ENCODE measurements at regions not wholly inside any gene's neighbourhood (a gene's known extent, or its start where the extent isn't known, plus 50 kb on each side); places are given as distances from the start of the nearest gene placed in this dataset.

DNA sequence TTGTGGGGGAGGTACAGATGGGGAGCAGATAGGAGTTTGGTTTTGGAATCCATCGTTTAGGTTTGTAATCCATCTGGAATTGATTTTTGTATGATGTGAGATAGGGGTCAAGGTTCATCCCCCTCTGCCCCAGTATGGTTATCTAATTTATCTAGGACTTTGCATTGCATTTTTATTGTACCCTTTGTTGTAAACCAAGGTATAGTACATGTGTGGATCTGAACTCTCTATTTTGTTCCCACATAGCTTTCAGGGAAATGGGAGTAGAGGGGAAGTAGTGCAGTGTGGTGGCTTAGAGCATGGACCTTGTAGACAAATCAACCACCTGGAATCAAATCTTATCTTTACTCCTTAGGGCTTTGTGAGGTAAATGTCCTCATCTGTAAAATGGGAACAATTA lies 65.7 kb downstream of the RAD54L2 start:
- Histone ChIP-seq H2BK12ac (ENCODE audit: low read depth, low read length) (no peak overlapping the region), H4K5ac (ENCODE audit: insufficient read length, low read depth, low read length) (no peak overlapping the region), H3K27ac (ENCODE audit: low read depth, low read length) (no peak overlapping the region), H3K18ac (ENCODE audit: extremely low read depth, low read length) (no peak overlapping the region), H4K8ac (ENCODE audit: extremely low read depth, insufficient read depth, low read length) (no peak overlapping the region), H3K56ac (replicated peaks; ENCODE audit: insufficient read length, low read depth, low read length) (no peak overlapping the region), H3K27me3 (replicated peaks in 1 of 4; ENCODE audit: control insufficient read depth in 3 of 4, extremely low read depth in 1 of 4, insufficient read depth in 3 of 4, low read length in 3 of 4) (no peaks in the 10 kb centered on the region), H3K4me1 (replicated peaks in 1 of 4; ENCODE audit: control insufficient read depth in 3 of 4, insufficient read depth in 4 of 4, low read length in 3 of 4) (no peaks in the 10 kb centered on the region), H3K9me3 (ENCODE audit: insufficient read depth in 2 of 2, low read depth in 1 of 2, low read length in 1 of 2) (peaks cover 0 to 13% of the 10 kb centered on the region in 2 experiments; a peak in 1 of 4 replicates), H3K9ac (replicated peaks in 1 of 4; ENCODE audit: extremely low read depth in 1 of 4, low read depth in 3 of 4, low read length in 3 of 4) (no peak overlapping the region), H4K91ac (replicated peaks; ENCODE audit: insufficient read length, low read length) (no peak overlapping the region), H3K4me3 (ENCODE audit: extremely low read depth in 1 of 4, insufficient read depth in 2 of 4, low read depth in 3 of 4, low read length in 4 of 4) (no peak overlapping the region), H3K4me2 (ENCODE audit: insufficient read depth in 1 of 2, low read depth in 2 of 2, low read length in 2 of 2) (no peak overlapping the region), H3K79me1 (ENCODE audit: low read depth, low read length) (no peaks in the 10 kb centered on the region; the same call in 1 of the 2 replicates), H3K23ac (ENCODE audit: insufficient read length) (no peak overlapping the region), H3K79me2 (ENCODE audit: control insufficient read depth in 1 of 2, insufficient read depth in 2 of 2, low read length in 2 of 2) (peaks cover 0 to 12% of the 10 kb centered on the region in 2 experiments; a peak in 2 of 4 replicates), H2BK15ac (ENCODE audit: low read length) (no peak overlapping the region), H2BK5ac (ENCODE audit: low read depth, low read length) (no peak overlapping the region), H4K20me1 (replicated peaks in 1 of 2; ENCODE audit: control insufficient read depth in 1 of 2, insufficient read depth in 2 of 2, low read length in 2 of 2) (no peaks in the 10 kb centered on the region), H2AFZ (ENCODE audit: low read length) (no peak overlapping the region), H3K36me3 (ENCODE audit: control insufficient read depth in 2 of 4, insufficient read depth in 4 of 4, low read length in 3 of 4) (peaks cover 0 to 13% (median 0%) of the 10 kb centered on the region in 4 experiments; a peak in 1 of 8 replicates), H3K14ac (ENCODE audit: insufficient read length) (no peak overlapping the region), H2BK20ac (ENCODE audit: low read length) (no peak overlapping the region), H3K23me2 (ENCODE audit: low read depth, low read length) (no peaks in the 10 kb centered on the region), H2AK5ac (ENCODE audit: low read depth, low read length) (no peak overlapping the region), H3K4ac (replicated peaks; ENCODE audit: insufficient read length, low read depth, low read length) (no peak overlapping the region), H2BK120ac (replicated peaks; ENCODE audit: low read depth, low read length) (no peak overlapping the region)
- WGBS, 2 experiments (ENCODE audit: extremely low coverage in 1 of 2, insufficient coverage in 1 of 2, insufficient read length in 1 of 2, insufficient replicate concordance in 2 of 2, low coverage in 1 of 2, low lambda C conversion rate in 2 of 2, missing lambda C conversion rate in 1 of 2), result 86% methylated on average over 1 of the region's 1 CpG; no CpG with 5 or more reads in 1 of the 2 experiments
- ChIA-PET CTCF (ENCODE audit: partially characterized antibody) (interaction anchor here (1.1 to 1.7 kb wide), 4 partner anchors 8 to 103 kb away, joined by 3 to 4 read pairs (median 3); no protein-coding TSS in a partner anchor), POLR2A (ENCODE audit: partially characterized antibody) (interaction anchor here (1.3 kb wide), 1 partner anchor 104 kb away, joined by 5 read pairs; the partner anchor contains the start of gene DCAF1)
- DNase-seq (ENCODE audit: low read depth in 1 of 2, low spot score in 2 of 2) (no peak), FAIRE-seq (no peak)
- TF ChIP-seq RBBP5 (IDR thresholded peaks at IDR 0.05; ENCODE audit: borderline replicate concordance, low read depth, low read length), result no peak
- TF ChIP-seq, protein P1, sequence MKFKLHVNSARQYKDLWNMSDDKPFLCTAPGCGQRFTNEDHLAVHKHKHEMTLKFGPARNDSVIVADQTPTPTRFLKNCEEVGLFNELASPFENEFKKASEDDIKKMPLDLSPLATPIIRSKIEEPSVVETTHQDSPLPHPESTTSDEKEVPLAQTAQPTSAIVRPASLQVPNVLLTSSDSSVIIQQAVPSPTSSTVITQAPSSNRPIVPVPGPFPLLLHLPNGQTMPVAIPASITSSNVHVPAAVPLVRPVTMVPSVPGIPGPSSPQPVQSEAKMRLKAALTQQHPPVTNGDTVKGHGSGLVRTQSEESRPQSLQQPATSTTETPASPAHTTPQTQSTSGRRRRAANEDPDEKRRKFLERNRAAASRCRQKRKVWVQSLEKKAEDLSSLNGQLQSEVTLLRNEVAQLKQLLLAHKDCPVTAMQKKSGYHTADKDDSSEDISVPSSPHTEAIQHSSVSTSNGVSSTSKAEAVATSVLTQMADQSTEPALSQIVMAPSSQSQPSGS (IDR thresholded peaks at IDR 0.05; ENCODE audit: low read length), result no peak
- no peak for TF ChIP-seq HDAC2 (IDR thresholded peaks at IDR 0.05; ENCODE audit: borderline replicate concordance in 1 of 2, low read depth in 2 of 2, low read length in 2 of 2)
- TF ChIP-seq EGR1 (IDR thresholded peaks at IDR 0.05; ENCODE audit: borderline replicate concordance, low read depth, low read length), result no peak
- TF ChIP-seq GTF2F1 (IDR thresholded peaks at IDR 0.05; ENCODE audit: borderline replicate concordance, low read depth, low read length), result no peak
- TF ChIP-seq, protein P2, sequence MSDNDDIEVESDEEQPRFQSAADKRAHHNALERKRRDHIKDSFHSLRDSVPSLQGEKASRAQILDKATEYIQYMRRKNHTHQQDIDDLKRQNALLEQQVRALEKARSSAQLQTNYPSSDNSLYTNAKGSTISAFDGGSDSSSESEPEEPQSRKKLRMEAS (IDR thresholded peaks at IDR 0.05), result no peak
- TF ChIP-seq, protein P3, sequence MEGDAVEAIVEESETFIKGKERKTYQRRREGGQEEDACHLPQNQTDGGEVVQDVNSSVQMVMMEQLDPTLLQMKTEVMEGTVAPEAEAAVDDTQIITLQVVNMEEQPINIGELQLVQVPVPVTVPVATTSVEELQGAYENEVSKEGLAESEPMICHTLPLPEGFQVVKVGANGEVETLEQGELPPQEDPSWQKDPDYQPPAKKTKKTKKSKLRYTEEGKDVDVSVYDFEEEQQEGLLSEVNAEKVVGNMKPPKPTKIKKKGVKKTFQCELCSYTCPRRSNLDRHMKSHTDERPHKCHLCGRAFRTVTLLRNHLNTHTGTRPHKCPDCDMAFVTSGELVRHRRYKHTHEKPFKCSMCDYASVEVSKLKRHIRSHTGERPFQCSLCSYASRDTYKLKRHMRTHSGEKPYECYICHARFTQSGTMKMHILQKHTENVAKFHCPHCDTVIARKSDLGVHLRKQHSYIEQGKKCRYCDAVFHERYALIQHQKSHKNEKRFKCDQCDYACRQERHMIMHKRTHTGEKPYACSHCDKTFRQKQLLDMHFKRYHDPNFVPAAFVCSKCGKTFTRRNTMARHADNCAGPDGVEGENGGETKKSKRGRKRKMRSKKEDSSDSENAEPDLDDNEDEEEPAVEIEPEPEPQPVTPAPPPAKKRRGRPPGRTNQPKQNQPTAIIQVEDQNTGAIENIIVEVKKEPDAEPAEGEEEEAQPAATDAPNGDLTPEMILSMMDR (IDR thresholded peaks at IDR 0.05; ENCODE audit: control extremely low read depth in 1 of 3, insufficient read depth in 1 of 3, low read depth in 1 of 3, low read length in 3 of 3), result no peak
- TF ChIP-seq NRF1 (IDR thresholded peaks at IDR 0.05; ENCODE audit: low read depth, low read length), result no peak
- TF ChIP-seq TAF7 (optimal IDR thresholded peaks at IDR 0.05; ENCODE audit: borderline replicate concordance, low read depth, low read length), result no peak
